ENCODE measurements at regions not wholly inside any gene's neighbourhood (a gene's known extent, or its start where the extent isn't known, plus 50 kb on each side); places are given as distances from the start of the nearest gene placed in this dataset.

DNA sequence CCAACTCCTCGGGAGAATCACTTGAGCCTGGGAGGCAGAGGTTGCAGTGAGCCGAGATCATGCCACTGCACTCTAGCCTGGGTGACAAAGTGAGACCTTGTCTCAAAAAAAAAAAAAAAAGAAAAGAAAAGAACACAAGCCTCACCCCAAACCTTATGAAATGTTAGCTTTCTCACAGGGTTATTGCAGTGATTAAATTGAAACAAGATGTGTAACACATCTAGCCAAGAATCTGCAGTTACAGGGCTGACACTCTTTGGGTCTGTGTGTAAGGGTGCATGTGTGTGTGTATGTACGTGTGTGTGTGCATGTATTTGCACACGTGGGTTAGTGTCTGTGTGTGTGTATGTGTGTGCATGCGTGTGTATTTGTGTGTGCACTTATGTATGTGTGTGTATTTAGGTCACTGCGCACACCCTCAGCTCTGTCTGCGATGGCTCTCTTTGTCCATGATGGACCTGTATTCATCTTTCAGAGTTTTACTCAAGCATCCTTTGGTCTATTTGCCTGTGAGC lies 336.3 kb downstream of the UQCRFS1 start:
- TF ChIP-seq POLR2A (IDR thresholded peaks at IDR 0.05) = no peak
- TF ChIP-seq, protein P1, sequence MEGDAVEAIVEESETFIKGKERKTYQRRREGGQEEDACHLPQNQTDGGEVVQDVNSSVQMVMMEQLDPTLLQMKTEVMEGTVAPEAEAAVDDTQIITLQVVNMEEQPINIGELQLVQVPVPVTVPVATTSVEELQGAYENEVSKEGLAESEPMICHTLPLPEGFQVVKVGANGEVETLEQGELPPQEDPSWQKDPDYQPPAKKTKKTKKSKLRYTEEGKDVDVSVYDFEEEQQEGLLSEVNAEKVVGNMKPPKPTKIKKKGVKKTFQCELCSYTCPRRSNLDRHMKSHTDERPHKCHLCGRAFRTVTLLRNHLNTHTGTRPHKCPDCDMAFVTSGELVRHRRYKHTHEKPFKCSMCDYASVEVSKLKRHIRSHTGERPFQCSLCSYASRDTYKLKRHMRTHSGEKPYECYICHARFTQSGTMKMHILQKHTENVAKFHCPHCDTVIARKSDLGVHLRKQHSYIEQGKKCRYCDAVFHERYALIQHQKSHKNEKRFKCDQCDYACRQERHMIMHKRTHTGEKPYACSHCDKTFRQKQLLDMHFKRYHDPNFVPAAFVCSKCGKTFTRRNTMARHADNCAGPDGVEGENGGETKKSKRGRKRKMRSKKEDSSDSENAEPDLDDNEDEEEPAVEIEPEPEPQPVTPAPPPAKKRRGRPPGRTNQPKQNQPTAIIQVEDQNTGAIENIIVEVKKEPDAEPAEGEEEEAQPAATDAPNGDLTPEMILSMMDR (IDR thresholded peaks at IDR 0.05 in 8 of 11, conservative IDR thresholded peaks at IDR 0.05 in 3 of 11) = no peak
- TF ChIP-seq POLR2AphosphoS5 (IDR thresholded peaks at IDR 0.05) = no peak

Data from spleen (tissue), 7 donors.